Right atrium auricular region (tissue), 2 donors: ENCODE measurements at regions not wholly inside any gene's neighbourhood (a gene's known extent, or its start where the extent isn't known, plus 50 kb on each side); places are given as distances from the start of the nearest gene placed in this dataset.
"Not testable (repeated sequence)": the region's sequence is repeated elsewhere in the genome, so short reads cannot be mapped to it uniquely, and the experiment has no call there.

ENCODE experiments used
- DNase-seq: peaks from one replicate; pipeline ENCODE4 v3.0.0-alpha.2; 2019; ENCODE audit warnings: low spot score
- H3K27ac ChIP-seq, 2 donors: fragments of 200-600 bp; sonication (generic); 1 replicate in 1 of 2; 2 replicates in 1 of 2; pipeline ENCODE4 v1.5.1; 2016 to 2019
- H3K27me3 ChIP-seq, 2 donors: fragments of 200-600 bp; sonication (generic); one replicate each; pipeline versions ENCODE4 v1.5.1 to v1.6.0; 2017 to 2019
- H3K36me3 ChIP-seq: fragments of 200-600 bp; sonication (generic); one replicate; pipeline ENCODE4 v1.5.1; 2016
- H3K4me1 ChIP-seq, 2 donors: fragments of 200-600 bp; sonication (generic); one replicate each; pipeline versions ENCODE4 v1.5.1 to v1.6.0; 2017 to 2019
- H3K4me3 ChIP-seq, 2 donors: fragments of 200-600 bp; sonication (generic); 1 replicate in 1 of 2; 2 replicates in 1 of 2; pipeline ENCODE4 v1.5.1; 2017 to 2019; ENCODE audit warnings: mild to moderate bottlenecking in 1 of 2, moderate library complexity in 1 of 2
- H3K9me3 ChIP-seq, 2 donors: fragments of 200-600 bp; sonication (generic); one replicate each; pipeline ENCODE4 v1.5.1; 2019
- CTCF ChIP-seq, 2 donors: fragments of 200-600 bp; sonication (generic); IDR thresholded peaks; one replicate each; pipeline ENCODE4 v1.5.1; 2019; ENCODE audit warnings: antibody characterized with exemption in 2 of 2

- Histone ChIP-seq H3K27me3 (no peaks in the 10 kb centered on the region), H3K4me3 (no peak overlapping the region), H3K9me3 (no peaks in the 10 kb centered on the region), H3K36me3 (no peaks in the 10 kb centered on the region), H3K4me1 (peaks cover 0 to 10% of the 10 kb centered on the region in 2 donors), H3K27ac (no peak overlapping the region)
- TF ChIP-seq CTCF (IDR thresholded peaks at IDR 0.05): no peak
- DNase-seq: no peak
Observed at GRCh38 chr7:66296-66695, 126.1 kb upstream of the FAM20C start.

DNA sequence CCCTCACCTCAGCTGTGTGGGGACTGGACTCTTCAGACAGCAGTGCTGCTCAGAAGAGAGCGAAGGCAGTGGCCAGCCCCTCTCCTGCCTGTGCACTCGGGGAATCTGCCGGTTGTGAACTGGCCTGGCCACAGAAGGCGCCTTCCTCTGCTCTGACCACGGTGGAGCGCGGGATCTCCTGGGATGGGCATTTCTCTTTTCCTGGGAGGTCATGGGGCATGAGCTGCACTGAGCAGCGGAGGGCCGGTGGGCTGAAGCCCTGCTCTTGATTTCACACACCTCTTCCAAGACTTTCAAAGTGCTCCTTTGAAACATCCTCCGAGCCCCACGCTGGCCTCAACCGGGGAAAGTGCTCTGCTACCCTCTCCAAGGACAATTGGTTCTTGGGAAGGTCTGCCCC is 125.6 kb upstream of the FAM20C start:
- no peaks in the 10 kb centered on the region for H3K36me3 ChIP-seq
- H3K4me1 ChIP-seq: peaks cover 0 to 10% of the 10 kb centered on the region in 2 donors
- no peaks in the 10 kb centered on the region for H3K27me3 ChIP-seq
- DNase-seq: no peak
- H3K27ac ChIP-seq: no peak overlapping the region
- TF ChIP-seq CTCF (IDR thresholded peaks at IDR 0.05): no peak
- H3K4me3 ChIP-seq: no peak overlapping the region
- H3K9me3 ChIP-seq: no peaks in the 10 kb centered on the region

GRCh38 chr7:67661-68395 is 124.5 kb upstream of the FAM20C start:
- H3K27me3 ChIP-seq: no peaks in the 10 kb centered on the region
- DNase-seq: no peak
- no peak overlapping the region for H3K27ac ChIP-seq
- H3K36me3 ChIP-seq: no peaks in the 10 kb centered on the region
- H3K4me3 ChIP-seq: no peak overlapping the region
- no peaks in the 10 kb centered on the region for H3K9me3 ChIP-seq
- H3K4me1 ChIP-seq: peaks cover 0 to 10% of the 10 kb centered on the region in 2 donors
- TF ChIP-seq CTCF (IDR thresholded peaks at IDR 0.05): no peak

- H3K4me3 ChIP-seq: no peak overlapping the region
- no peak overlapping the region for H3K27ac ChIP-seq
- peaks cover 0 to 7% of the 10 kb centered on the region in 2 donors for H3K4me1 ChIP-seq
- TF ChIP-seq CTCF (IDR thresholded peaks at IDR 0.05): no peak
- H3K36me3 ChIP-seq: no peaks in the 10 kb centered on the region
- H3K9me3 ChIP-seq: no peaks in the 10 kb centered on the region
- DNase-seq: no peak
- no peaks in the 10 kb centered on the region for H3K27me3 ChIP-seq
Observed at GRCh38 chr7:68629-69028, 123.7 kb upstream of the FAM20C start.

DNA sequence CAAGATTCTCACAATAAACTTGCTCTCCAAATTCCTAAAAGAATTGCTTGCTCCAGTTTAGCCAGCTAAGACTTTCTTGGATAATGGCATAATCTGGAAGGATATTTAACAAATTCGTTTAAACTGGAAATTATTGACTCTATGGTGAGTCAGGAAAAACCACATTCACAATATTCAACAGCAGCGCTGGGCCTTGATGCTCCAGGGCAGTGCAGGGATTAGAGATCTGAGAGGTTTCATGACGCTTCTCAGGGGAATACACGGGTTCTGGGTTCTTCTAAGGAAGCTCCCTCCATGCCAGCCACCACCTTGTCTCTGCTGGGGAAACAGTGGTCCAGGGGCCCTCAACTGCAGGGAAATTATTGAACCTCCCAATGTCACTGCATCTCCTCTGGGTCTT is 123.3 kb upstream of the FAM20C start:
- not testable (repeated sequence) for H3K27ac ChIP-seq, H3K27me3 ChIP-seq, H3K4me3 ChIP-seq, H3K36me3 ChIP-seq, H3K9me3 ChIP-seq, H3K4me1 ChIP-seq, DNase-seq

- not testable (repeated sequence) for H3K4me3 ChIP-seq, H3K27ac ChIP-seq, H3K27me3 ChIP-seq, H3K9me3 ChIP-seq, DNase-seq, H3K36me3 ChIP-seq, H3K4me1 ChIP-seq
Observed at GRCh38 chr7:69499-70123, 122.8 kb upstream of the FAM20C start.

DNA sequence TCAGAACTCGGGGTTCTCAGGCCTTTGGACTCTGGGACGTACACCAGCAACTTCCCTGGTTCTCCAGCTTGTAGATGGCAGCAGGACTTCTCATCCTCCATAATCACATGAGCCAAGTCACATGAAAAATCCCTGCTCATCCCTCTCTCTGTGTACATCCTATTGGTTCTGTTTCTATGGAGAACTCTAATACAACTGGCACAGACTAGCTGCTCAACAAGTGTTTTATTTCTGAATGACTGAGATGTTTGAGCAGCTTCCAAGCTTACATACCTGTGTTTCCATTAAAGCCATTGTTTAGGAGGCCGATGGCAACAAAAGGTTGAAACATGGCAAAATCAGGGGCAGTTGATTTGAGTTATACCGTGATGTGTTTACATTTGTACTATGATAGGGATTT is 122.2 kb upstream of the FAM20C start:
- DNase-seq, H3K36me3 ChIP-seq, H3K9me3 ChIP-seq, H3K27ac ChIP-seq, H3K4me1 ChIP-seq, H3K4me3 ChIP-seq, H3K27me3 ChIP-seq: not testable (repeated sequence)

DNA sequence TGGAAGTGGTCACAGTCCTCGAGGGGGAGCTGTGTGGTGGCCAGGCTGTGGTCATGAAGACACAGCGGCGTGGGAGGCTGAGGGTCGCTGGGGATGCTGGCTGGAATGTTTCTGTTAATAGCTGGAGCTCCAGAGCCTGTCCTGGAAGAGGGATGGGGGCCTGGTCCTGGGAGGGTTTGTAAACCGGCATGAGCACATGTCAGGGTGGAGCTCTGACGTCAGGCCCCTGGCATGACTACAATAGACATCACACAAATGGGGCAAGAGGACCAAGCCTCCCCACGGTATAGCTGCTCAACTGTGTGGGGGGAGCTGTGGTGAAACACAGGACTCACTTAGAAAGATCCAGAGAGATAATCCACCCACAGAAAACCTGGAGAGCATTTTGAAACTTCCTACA is 121.4 kb upstream of the FAM20C start:
- not testable (repeated sequence) for H3K4me1 ChIP-seq, H3K36me3 ChIP-seq, H3K27ac ChIP-seq, H3K4me3 ChIP-seq, H3K9me3 ChIP-seq, H3K27me3 ChIP-seq
- DNase-seq: peak; percentile 94

GRCh38 chr7:72266-73057 is 119.9 kb upstream of the FAM20C start:
- H3K27ac ChIP-seq, H3K27me3 ChIP-seq, H3K36me3 ChIP-seq, H3K9me3 ChIP-seq, DNase-seq, H3K4me1 ChIP-seq, H3K4me3 ChIP-seq: not testable (repeated sequence)

DNA sequence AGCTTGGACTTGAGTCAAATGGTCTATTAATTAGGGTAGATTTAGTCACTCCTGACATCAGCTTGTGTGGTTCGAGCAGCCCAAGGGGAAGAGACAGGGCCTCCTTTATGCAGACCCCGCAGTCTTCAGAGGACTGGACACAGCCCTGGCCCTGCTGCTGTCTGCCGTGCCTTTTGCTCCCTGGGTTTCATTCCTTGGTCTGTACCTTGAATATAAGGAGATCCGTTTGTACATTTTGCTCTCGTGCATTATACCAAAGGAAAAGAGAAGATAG is 119.4 kb upstream of the FAM20C start:
- not testable (repeated sequence) for H3K27me3 ChIP-seq, H3K27ac ChIP-seq, DNase-seq, H3K4me1 ChIP-seq, H3K9me3 ChIP-seq, H3K36me3 ChIP-seq, H3K4me3 ChIP-seq
